ENCODE measurements at regions not wholly inside any gene's neighbourhood (a gene's known extent, or its start where the extent isn't known, plus 50 kb on each side); places are given as distances from the start of the nearest gene placed in this dataset.

GRCh38 chr16:35339337-35339736, 1879.9 kb downstream of the TP53TG3F start:
- TF ChIP-seq CTCF (IDR thresholded peaks at IDR 0.05; ENCODE audit: unreplicated experiment in 3 of 3) = no peak
- Mint-ChIP-seq H3K36me3 (ENCODE audit: low read depth) (no peaks in the 10 kb centered on the region), H3K27ac (no peak overlapping the region), H3K27me3 (ENCODE audit: low read depth) (no peaks in the 10 kb centered on the region), H3K9me3 (peaks cover 33% of the 10 kb centered on the region), H3K4me1 (no peaks in the 10 kb centered on the region), H3K4me3 (no peak overlapping the region)

GRCh38 chr16:35342012-35342411, 1882.6 kb downstream of the TP53TG3F start:
- Mint-ChIP-seq H3K27ac (no peak overlapping the region), H3K4me3 (no peak overlapping the region), H3K27me3 (ENCODE audit: low read depth) (no peaks in the 10 kb centered on the region), H3K9me3 (peaks cover 34% of the 10 kb centered on the region), H3K36me3 (ENCODE audit: low read depth) (no peaks in the 10 kb centered on the region), H3K4me1 (no peaks in the 10 kb centered on the region)
- TF ChIP-seq CTCF (IDR thresholded peaks at IDR 0.05; ENCODE audit: unreplicated experiment in 3 of 3) = no peak

GRCh38 chr16:35344012-35344762, 1884.8 kb downstream of the TP53TG3F start:
- no peaks in the 10 kb centered on the region for H3K4me1 Mint-ChIP-seq
- H3K27ac Mint-ChIP-seq = no peak overlapping the region
- peaks cover 31% of the 10 kb centered on the region for H3K9me3 Mint-ChIP-seq
- H3K4me3 Mint-ChIP-seq = no peak overlapping the region
- H3K36me3 Mint-ChIP-seq (ENCODE audit: low read depth) = no peaks in the 10 kb centered on the region
- H3K27me3 Mint-ChIP-seq (ENCODE audit: low read depth) = no peaks in the 10 kb centered on the region
- no peak for TF ChIP-seq CTCF (IDR thresholded peaks at IDR 0.05; ENCODE audit: unreplicated experiment in 3 of 3)

GRCh38 chr16:35352431-35352830, 1893.0 kb downstream of the TP53TG3F start:
- Mint-ChIP-seq H3K27ac (no peak overlapping the region), H3K9me3 (peaks cover 20% of the 10 kb centered on the region), H3K36me3 (ENCODE audit: low read depth) (no peaks in the 10 kb centered on the region), H3K4me1 (no peaks in the 10 kb centered on the region), H3K4me3 (no peak overlapping the region), H3K27me3 (ENCODE audit: low read depth) (no peaks in the 10 kb centered on the region)
- TF ChIP-seq CTCF (IDR thresholded peaks at IDR 0.05; ENCODE audit: unreplicated experiment in 3 of 3) = no peak

- H3K4me1 Mint-ChIP-seq = no peaks in the 10 kb centered on the region
- H3K27ac Mint-ChIP-seq = no peak overlapping the region
- peaks cover 36% of the 10 kb centered on the region for H3K9me3 Mint-ChIP-seq
- no peaks in the 10 kb centered on the region for H3K27me3 Mint-ChIP-seq (ENCODE audit: low read depth)
- no peak for TF ChIP-seq CTCF (IDR thresholded peaks at IDR 0.05; ENCODE audit: unreplicated experiment in 3 of 3)
- no peaks in the 10 kb centered on the region for H3K36me3 Mint-ChIP-seq (ENCODE audit: low read depth)
- no peak overlapping the region for H3K4me3 Mint-ChIP-seq
Measured at GRCh38 chr16:35363510-35363909, 1904.1 kb downstream of the TP53TG3F start.

GRCh38 chr16:35364263-35364662, 1904.9 kb downstream of the TP53TG3F start:
- TF ChIP-seq CTCF (IDR thresholded peaks at IDR 0.05; ENCODE audit: unreplicated experiment in 3 of 3) = no peak
- H3K4me1 Mint-ChIP-seq = no peaks in the 10 kb centered on the region
- no peaks in the 10 kb centered on the region for H3K36me3 Mint-ChIP-seq (ENCODE audit: low read depth)
- H3K27ac Mint-ChIP-seq = no peak overlapping the region
- no peak overlapping the region for H3K4me3 Mint-ChIP-seq
- no peaks in the 10 kb centered on the region for H3K27me3 Mint-ChIP-seq (ENCODE audit: low read depth)
- peaks cover 37% of the 10 kb centered on the region for H3K9me3 Mint-ChIP-seq

Data from nephron (organoid).